ENCODE measurements at regions not wholly inside any gene's neighbourhood (a gene's known extent, or its start where the extent isn't known, plus 50 kb on each side); places are given as distances from the start of the nearest gene placed in this dataset.
A peak's percentile ranks its signal among the peaks of the same experiment; 100 is the strongest.

DNA sequence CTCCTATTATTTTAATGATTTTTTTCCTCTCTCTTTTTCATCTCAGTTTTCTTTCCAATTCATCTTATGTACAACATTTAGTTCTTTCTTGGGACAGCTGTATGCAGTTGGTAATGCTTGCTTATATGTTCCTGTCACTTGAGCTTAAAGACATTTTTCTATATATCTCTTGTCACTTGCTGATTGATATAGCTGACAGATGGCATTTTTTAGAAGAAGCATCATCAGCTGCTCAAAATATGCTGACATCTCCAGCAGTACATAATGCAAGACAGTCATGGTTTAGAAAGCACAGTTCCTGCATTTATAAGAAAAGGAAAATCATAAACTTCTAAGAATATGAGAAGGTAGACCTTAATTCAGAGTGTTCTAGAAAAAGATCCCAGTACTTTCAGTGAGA is 56.5 kb downstream of the DCAF8L1 start:
- DNase-seq = no peak

DNA sequence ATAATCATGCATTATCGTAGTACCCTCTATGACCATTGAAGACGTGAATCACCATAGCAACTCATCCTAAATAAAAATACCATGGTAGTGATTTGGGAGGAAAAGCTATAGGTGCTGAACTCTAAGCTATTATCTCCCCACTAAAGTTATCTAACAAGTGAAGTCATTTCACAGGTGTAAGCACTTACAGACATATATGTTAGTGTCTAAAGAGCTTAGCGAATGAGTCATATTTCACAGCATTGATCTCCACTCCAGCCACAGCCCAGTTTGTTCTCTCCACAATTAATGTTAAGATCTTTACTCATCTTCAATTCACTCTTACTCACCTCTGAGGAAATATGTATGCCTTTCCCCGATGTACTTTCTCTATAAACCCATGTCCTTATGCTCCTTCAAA is 57.0 kb downstream of the DCAF8L1 start:
- no peak for DNase-seq

DNA sequence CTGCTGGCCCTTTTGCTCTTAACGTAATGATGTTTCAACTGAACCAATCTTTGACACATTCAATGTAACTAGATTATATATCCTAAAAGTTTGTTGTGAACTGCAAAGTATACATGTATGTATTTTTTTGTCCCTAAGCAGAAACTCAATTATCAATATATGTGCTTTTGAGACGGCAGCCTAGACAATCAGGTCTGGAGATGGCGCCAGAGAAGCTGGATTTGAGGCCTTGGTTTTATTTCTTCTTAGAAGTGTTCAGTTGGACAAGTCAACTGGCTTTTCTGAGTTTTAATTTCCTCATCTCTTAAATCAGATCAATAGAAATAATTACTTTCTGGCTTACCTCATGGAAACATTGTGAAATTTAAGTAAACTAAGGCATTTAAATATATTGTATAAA is 62.5 kb downstream of the DCAF8L1 start:
- no peak for DNase-seq

DNA sequence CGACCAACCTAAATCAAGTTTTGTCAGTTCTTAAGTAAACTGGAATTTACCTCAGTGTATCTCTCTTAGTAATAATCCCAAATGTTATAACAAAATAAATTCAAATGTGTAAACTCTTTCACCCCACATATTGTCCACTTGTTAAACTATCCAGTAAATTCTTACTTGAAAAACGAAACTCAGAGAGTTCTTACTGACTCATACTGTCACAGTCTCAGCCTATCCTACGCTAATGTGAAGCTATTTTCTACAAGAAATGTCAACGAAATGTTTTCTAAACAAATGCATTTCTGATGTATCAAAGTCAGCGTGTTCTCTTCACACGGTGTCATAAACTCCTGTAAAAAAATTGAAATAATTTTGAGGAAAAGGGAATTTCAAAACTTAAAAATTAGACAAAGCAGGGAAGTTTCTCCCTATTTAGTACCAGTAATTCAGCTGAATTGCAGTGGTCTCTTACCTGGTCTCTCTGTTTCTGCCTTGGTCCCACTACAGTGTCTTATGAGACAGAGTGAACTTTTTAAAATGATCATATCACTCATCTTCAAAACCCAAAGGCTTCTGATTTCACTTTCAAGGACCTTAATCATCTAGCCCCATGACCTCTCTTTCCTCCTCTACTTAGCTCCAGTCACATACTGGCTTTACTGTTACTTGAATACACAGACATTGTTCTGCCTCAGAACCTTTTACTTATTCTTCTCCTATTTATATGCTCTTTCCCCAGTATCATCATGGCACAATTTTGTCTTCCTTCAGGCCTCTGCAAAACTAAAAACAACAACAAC is 63.3 kb downstream of the DCAF8L1 start:
- DNase-seq = no peak

DNA sequence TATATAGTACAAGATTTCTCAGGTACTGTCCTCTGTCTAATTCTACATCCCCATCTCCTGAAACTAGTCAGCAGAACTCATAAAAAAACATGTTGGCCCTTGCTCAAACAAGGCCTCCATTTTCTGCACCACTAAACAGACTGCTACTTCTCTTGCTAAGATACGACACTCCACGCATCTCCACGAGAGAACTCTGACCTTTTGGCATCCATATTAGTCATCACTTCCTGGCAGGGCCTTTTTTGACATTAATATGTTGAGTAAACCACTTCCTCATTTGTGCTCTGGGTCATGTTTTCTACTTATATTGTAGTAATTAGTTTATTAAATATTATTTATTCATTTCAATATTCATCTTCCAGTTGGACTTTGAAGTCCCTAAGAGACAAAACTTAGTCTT is 65.6 kb downstream of the DCAF8L1 start:
- DNase-seq = peak; percentile 3

DNA sequence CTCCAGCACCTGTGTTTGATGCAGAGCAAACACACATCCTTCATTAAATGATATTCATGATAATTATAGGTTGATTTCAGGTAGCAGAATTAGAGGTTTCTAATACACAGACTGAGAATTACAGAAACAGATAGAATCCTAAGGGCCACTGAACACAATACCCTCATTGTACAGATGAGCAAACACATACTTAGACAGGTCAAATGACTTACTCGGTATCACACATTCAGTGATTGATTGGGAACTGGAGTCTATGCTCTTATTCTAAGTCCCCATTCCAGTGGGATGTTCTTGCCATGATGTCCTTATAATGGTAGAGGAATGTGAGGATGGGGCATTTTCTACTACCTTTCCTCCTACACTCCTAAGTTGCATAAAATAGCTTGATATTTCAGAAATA is 70.8 kb downstream of the DCAF8L1 start:
- no peak for DNase-seq

DNA sequence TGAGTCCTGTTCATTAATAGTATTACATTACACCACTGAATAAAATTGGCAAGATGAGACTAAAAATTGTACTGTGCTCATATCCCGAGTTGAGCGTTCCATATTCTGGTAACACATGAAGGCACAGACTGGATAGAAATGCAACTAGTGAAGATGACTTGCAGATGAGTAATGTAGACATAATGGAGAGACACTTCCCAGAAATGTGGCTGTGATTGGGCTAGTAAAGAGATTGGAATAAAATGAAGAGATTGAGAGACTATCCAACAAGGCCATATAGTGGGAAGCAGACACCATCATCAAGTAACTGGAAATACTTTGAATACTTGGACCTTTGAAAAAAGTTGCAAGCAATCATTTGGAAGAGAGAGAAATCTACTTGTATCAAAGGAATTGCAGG is 77.3 kb downstream of the DCAF8L1 start:
- DNase-seq = no peak

DNA sequence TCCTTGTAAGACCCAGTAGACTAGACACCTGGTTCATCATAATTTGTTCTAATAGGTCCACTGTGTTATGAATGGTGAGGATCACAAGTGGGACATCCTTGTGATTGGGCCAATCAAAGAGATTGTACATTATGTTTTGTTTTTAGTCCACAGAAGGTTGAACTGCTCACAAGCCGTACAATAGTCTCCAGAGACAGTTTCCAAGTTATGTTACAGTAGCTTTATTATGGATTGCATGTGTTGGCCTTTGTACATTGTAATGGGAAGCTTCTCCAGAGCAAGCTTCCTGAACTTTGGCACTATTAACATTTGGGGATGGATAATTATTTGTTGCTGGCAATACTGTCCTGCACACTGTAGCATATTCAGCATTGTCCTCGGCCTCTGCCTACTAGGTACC is 86.1 kb downstream of the MAGEB10 start:
- no peak for DNase-seq

DNA sequence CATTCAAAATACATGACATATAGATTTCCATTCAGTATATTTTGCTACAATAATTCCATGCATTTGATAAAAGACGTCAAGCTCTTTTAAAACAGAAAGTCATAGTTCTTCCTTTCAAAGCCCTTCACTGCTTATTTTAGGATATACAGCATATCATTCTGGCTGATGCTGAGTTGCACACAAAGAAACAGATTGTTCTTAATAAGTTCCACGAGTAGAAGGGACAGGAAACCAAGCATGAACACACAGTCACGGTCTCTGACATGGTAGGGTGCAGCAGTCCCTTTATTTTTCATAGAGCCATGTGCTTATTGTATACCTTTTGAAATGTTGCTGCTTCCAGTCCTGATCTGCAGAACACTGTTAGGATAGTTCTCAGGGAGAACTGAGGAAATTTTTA is 85.4 kb downstream of the MAGEB10 start:
- no peak for DNase-seq

DNA sequence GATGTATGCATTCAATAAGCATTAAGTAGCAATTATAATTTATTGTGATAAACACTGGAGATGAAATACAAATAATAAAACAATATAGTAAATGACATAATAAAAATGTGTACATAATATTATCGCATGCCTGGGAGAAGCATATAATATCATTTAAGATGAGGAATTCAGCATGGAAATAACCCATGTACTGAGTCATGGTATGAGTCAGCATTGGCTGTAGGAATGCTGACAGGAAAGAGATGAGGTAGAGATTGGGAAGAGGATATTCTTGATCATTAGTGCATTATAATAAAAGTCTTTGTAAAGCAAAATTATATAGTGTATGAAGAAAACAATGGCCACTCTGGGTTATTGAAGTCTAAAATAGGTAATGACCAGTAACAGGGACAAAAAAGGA is 82.8 kb downstream of the MAGEB10 start:
- no peak for DNase-seq

DNA sequence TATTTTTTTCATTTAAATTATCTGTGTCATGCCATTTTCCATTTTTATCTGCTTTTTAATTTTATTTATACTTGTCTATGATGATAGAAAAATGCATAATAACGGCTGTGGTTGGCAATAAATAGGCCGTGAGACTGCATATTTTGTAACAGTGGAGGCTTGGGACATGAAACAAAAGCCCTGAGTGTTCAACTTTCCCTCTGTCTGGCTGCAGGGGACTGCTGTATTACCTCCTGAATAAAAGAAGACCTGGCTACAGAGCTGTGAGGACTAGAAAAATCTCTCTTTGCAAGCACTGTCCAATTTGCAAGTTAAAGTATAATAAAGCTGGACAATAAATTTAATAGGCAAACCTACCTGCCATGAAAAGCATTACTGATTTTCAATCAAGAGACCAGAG is 82.1 kb downstream of the MAGEB10 start:
- DNase-seq = no peak

DNA sequence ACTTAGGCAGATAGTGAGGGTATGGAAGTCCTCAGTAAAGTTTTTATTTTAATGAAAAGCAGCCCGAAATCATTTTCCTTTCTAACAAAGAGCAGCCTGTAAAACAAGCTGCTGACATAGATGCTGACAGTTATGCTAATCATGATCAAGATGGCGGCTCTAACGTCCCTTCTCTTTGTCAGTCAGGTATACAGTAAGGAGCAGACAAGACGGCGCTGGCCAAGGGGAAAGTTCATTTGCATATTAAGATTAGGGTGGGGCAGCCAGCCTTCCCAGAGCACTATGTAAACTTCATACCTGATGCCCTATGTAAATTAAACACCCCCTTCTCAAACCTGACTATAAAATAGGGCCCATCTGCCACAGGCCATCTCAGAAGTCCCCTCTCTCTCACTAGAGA is 76.9 kb downstream of the MAGEB10 start:
- no peak for DNase-seq

DNA sequence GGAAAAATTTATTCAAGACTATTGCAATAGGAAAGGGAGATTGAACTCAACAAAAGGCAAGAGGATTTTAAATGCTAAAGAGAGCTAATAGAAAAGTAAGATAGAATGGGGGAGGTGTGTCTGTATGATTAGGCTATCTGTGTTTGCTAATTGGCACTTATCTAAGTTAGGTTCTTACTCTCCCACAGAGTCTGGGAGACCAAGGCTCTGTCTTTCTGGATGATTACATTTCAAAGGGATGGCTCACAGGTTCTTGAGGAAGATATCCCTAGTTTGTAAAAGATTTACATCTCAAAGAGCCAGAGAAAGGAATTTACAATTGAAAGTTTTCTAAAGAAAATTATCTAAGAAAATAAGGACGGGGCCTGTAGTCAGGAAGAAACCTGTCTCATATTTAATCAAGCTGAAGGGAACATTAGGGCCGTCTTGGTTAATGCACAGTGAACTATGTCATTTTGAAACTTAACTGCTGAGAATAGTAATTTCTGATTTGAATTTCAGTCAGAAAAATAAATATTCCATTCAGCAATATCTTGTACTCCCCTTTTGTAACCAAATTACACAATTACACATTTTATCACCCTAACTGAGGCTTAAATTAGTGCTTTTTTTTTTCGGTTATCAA is 75.8 kb downstream of the MAGEB10 start:
- DNase-seq = no peak

DNA sequence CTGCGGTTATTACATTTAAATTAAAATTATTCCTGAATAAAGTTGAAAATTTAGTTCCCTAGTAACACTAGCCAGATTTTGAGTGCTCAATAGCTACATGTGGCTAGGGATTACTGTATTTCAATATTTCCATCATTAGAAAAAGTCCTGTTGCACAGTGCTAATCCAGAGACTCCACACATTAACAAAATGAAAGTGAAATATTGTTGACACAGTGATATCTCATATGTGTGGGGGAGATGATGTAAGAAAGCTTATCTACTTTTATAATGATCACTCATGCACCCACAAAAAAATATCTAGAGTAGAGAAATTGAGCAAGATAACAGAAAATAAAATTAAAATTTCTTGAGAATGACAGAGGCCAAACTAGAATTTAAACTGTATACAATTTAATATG is 74.9 kb downstream of the MAGEB10 start:
- no peak for DNase-seq

DNA sequence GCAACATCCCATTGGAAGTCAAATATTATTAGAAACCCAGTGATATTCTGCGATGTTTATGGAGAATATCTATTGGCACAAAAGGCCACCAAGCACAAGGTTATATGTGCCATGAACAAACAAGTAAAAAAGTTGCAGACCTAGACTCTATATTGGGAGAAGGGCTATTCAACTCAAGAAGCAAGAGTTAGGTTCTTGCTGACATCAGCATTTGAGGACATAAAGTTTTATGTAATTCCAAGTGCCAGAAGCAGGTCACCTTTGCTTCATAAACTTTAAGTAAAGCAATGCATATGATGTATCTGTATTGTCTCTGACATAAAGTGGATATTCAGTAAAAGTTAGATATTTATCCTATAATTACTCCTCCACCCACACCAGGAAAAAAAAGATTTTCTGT is 71.1 kb downstream of the MAGEB10 start:
- no peak for DNase-seq
